A673 (cell line): ENCODE measurements at regions not wholly inside any gene's neighbourhood (a gene's known extent, or its start where the extent isn't known, plus 50 kb on each side); places are given as distances from the start of the nearest gene placed in this dataset.

ENCODE experiments used
- CTCF ChIP-seq: fragments of 300-800, 200-600 bp; sonication (generic); conservative IDR thresholded peaks from 2 replicates; pipeline ENCODE4 v1.5.1; 2017; ENCODE audit warnings: low read depth, mild to moderate bottlenecking, antibody characterized with exemption, low read length, moderate library complexity, mixed read lengths
- EZH2 ChIP-seq: fragments of 200-600 bp; sonication (generic); IDR thresholded peaks from 2 replicates; pipeline ENCODE4 v1.6.1; 2017; ENCODE audit warnings: borderline replicate concordance, low read depth, mild to moderate bottlenecking, mixed read lengths, antibody characterized with exemption, low read length; ENCODE audit not compliant: poor library complexity, severe bottlenecking

GRCh38 chr4:126742048-126742447, 890.7 kb upstream of the INTU start:
- TF ChIP-seq CTCF (no peak), EZH2 (no peak)
